ENCODE measurements at regions not wholly inside any gene's neighbourhood (a gene's known extent, or its start where the extent isn't known, plus 50 kb on each side); places are given as distances from the start of the nearest gene placed in this dataset.
"Not testable (repeated sequence)": the region's sequence is repeated elsewhere in the genome, so short reads cannot be mapped to it uniquely, and the experiment has no call there.

DNA sequence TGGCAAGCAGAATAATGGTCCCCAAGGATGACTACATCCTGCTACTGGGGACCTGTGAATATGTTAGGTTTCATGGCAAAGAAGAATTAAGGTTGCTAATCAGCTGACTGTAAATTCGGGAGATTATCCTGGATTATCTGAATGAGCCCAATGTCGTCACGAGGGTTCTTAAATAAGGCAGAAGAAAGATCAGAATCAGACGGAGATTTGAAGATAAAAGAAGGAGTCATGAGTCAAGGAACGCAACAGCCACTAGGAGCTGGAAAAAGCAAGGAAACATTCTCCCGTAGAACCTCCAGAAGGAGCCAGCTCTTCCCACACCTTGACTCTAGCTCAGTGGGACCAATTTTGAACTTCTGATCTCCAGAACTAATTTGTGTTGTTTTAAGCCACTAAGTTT lies 82.9 kb upstream of the APBB1IP start:
- no peaks in the 10 kb centered on the region for H3K9me3 Mint-ChIP-seq
- no peak overlapping the region for H3K4me3 Mint-ChIP-seq
- peaks cover 14% of the 10 kb centered on the region for H3K27me3 Mint-ChIP-seq (ENCODE audit: low read depth)
- no peaks in the 10 kb centered on the region for H3K4me1 Mint-ChIP-seq (ENCODE audit: low read depth)
- DNase-seq (ENCODE audit: low spot score), result no peak
- H3K27ac Mint-ChIP-seq, result no peak overlapping the region
- H3K36me3 Mint-ChIP-seq (ENCODE audit: low read depth), result no peaks in the 10 kb centered on the region

GRCh38 chr10:26357203-26357602 lies 80.9 kb upstream of the APBB1IP start:
- Mint-ChIP-seq H3K27ac (no peak overlapping the region), H3K27me3 (ENCODE audit: low read depth) (peaks cover 20% of the 10 kb centered on the region), H3K4me1 (ENCODE audit: low read depth) (no peaks in the 10 kb centered on the region), H3K36me3 (ENCODE audit: low read depth) (no peaks in the 10 kb centered on the region), H3K9me3 (no peaks in the 10 kb centered on the region), H3K4me3 (no peak overlapping the region)
- DNase-seq (ENCODE audit: low spot score), result no peak

DNA sequence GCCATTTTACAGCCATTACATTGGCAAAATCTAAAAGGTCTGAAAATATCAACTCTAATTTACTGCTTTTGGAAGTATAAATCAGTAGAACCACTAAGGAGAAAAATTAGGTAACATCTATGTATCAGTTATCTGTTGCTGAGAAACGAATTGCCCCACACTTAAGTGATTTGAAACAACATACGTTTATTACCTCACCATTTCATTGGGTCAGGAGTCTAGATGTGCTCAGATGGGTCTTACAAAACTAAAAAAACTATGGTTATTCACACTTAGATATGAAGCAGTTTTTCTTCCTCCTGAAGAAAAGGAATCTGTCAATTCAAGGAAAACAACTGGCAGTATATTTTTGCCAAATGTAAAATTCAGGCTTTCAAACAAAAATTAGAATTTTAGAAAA lies 80.1 kb upstream of the APBB1IP start:
- no peak overlapping the region for H3K27ac Mint-ChIP-seq
- DNase-seq (ENCODE audit: low spot score), result no peak

DNA sequence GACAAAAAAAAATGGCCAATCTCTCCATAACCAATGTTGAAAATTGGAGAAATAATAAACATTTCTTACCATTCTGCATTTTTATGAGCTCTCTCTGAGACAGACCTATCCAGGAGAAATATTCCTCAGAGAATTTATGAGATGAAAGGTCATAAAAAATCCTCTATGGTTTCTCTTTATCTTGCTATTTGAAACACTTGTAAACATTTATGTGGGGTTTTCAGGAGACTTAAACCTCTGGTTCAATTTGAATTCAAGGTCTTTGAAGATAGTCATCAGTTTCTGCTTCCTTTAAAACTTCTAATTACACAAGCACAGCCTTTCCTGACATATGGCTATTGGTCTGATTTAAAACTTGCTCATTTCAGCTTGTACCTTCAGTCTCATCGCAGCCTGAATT lies 78.5 kb upstream of the APBB1IP start:
- Mint-ChIP-seq H3K27me3 (ENCODE audit: low read depth) (peaks cover 16% of the 10 kb centered on the region), H3K36me3 (ENCODE audit: low read depth) (no peaks in the 10 kb centered on the region), H3K4me1 (ENCODE audit: low read depth) (no peaks in the 10 kb centered on the region), H3K9me3 (no peaks in the 10 kb centered on the region), H3K27ac (no peak overlapping the region), H3K4me3 (no peak overlapping the region)
- no peak for DNase-seq (ENCODE audit: low spot score)

More for the DNA sequence above, 80.1 kb upstream of the APBB1IP start:
- no peak overlapping the region for H3K4me3 Mint-ChIP-seq
- no peaks in the 10 kb centered on the region for H3K4me1 Mint-ChIP-seq (ENCODE audit: low read depth)
- H3K9me3 Mint-ChIP-seq, result no peaks in the 10 kb centered on the region
- no peaks in the 10 kb centered on the region for H3K36me3 Mint-ChIP-seq (ENCODE audit: low read depth)
- H3K27me3 Mint-ChIP-seq (ENCODE audit: low read depth), result peaks cover 19% of the 10 kb centered on the region

DNA sequence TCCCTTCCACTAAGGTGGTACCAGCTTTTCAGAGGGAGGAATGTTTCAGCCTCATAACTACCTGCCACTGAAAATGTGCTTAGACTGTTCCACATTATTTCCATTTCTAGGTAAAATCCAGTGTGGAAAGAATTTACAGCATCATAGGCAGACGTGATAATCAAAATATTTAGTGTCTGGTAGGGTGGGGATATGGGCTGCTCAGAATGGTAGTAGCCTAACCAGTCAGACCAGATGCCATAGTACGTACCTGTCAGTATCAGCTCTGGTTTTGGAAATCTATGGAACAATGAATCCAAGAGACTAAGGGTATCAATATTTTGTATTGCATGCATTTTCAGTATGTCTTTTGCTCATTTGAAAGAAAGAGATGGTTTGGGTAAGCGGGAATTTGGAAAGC lies 76.8 kb upstream of the APBB1IP start:
- H3K27ac Mint-ChIP-seq, result no peak overlapping the region
- DNase-seq (ENCODE audit: low spot score), result no peak
- H3K9me3 Mint-ChIP-seq, result no peaks in the 10 kb centered on the region
- no peaks in the 10 kb centered on the region for H3K4me1 Mint-ChIP-seq (ENCODE audit: low read depth)
- peaks cover 16% of the 10 kb centered on the region for H3K27me3 Mint-ChIP-seq (ENCODE audit: low read depth)
- H3K4me3 Mint-ChIP-seq, result no peak overlapping the region
- no peaks in the 10 kb centered on the region for H3K36me3 Mint-ChIP-seq (ENCODE audit: low read depth)

GRCh38 chr10:26361971-26362370 lies 76.2 kb upstream of the APBB1IP start:
- Mint-ChIP-seq H3K9me3 (no peaks in the 10 kb centered on the region), H3K27me3 (ENCODE audit: low read depth) (peaks cover 16% of the 10 kb centered on the region), H3K36me3 (ENCODE audit: low read depth) (no peaks in the 10 kb centered on the region), H3K4me3 (no peak overlapping the region), H3K27ac (no peak overlapping the region), H3K4me1 (ENCODE audit: low read depth) (no peaks in the 10 kb centered on the region)
- DNase-seq (ENCODE audit: low spot score), result no peak

DNA sequence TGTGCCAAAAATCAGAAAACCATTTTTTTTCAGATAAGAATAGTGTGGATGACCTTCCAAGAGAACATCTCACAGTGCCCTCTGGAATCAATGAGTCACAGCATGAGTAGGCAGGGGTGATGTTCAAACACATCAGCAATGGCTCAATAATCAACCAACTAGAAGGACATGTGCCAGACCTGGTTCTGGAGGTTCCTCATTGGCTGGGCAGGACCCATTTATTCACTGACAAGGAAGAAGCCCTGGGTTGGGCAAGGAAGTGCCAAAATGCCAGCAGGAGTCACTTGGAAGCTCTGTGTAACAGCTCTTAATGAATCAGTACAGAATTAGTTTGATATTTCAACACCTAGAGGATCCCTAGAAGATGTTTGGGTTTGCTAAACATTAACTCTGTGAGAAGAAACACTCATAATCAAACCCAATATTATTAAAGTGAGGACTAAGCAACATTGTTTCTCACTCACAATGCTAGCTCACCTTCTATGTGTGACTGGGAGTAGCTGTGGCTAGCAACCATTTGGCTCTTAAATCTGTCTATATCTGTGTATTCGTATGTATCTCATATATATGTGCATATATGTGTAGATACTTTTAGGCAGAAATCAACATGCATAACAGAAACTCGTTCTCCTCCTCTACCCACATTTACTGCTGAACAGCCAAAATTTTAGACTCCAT lies 72.3 kb upstream of the APBB1IP start:
- Mint-ChIP-seq H3K27me3 (ENCODE audit: low read depth) (peaks cover 9% of the 10 kb centered on the region), H3K9me3 (no peaks in the 10 kb centered on the region), H3K36me3 (ENCODE audit: low read depth) (no peaks in the 10 kb centered on the region), H3K4me3 (no peak overlapping the region), H3K4me1 (ENCODE audit: low read depth) (no peaks in the 10 kb centered on the region), H3K27ac (no peak overlapping the region)
- no peak for DNase-seq (ENCODE audit: low spot score)

- not testable (repeated sequence) for H3K4me1 Mint-ChIP-seq (ENCODE audit: low read depth); H3K36me3 Mint-ChIP-seq (ENCODE audit: low read depth); H3K27ac Mint-ChIP-seq; H3K4me3 Mint-ChIP-seq; H3K9me3 Mint-ChIP-seq; DNase-seq (ENCODE audit: low spot score)
- H3K27me3 Mint-ChIP-seq (ENCODE audit: low read depth), result peaks cover 12% of the 10 kb centered on the region
Observed at GRCh38 chr10:26367035-26367434, 71.1 kb upstream of the APBB1IP start.

- no peaks in the 10 kb centered on the region for H3K4me1 Mint-ChIP-seq (ENCODE audit: low read depth)
- no peaks in the 10 kb centered on the region for H3K36me3 Mint-ChIP-seq (ENCODE audit: low read depth)
- no peak overlapping the region for H3K27ac Mint-ChIP-seq
- peaks cover 16% of the 10 kb centered on the region for H3K27me3 Mint-ChIP-seq (ENCODE audit: low read depth)
- DNase-seq (ENCODE audit: low spot score), result peak; percentile 14
- no peak overlapping the region for H3K4me3 Mint-ChIP-seq
- no peaks in the 10 kb centered on the region for H3K9me3 Mint-ChIP-seq
Observed at GRCh38 chr10:26367771-26368170, 70.4 kb upstream of the APBB1IP start.

DNA sequence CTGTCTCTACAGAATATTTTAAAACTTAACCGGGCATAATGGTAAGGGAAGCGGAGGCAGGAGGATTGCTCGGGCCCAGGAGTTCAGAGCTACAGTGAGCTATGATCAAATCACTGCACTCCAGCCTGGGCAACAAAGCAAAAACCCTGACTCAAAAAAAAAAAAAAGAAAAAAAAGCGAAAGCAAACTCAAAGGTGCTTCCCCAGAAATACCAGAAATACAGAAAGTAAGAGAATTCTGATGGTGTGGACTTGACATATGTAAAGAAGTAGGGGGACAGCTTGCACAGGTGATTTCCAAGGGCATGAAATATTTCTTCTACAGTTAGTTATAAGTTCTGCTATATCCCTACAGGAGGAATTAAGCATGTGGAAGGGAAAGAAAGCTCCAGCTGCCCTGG lies 69.7 kb upstream of the APBB1IP start:
- Mint-ChIP-seq H3K27me3 (ENCODE audit: low read depth) (peaks cover 20% of the 10 kb centered on the region), H3K4me3 (no peak overlapping the region), H3K36me3 (ENCODE audit: low read depth) (no peaks in the 10 kb centered on the region), H3K27ac (no peak overlapping the region), H3K4me1 (ENCODE audit: low read depth) (no peaks in the 10 kb centered on the region), H3K9me3 (no peaks in the 10 kb centered on the region)
- no peak for DNase-seq (ENCODE audit: low spot score)

DNA sequence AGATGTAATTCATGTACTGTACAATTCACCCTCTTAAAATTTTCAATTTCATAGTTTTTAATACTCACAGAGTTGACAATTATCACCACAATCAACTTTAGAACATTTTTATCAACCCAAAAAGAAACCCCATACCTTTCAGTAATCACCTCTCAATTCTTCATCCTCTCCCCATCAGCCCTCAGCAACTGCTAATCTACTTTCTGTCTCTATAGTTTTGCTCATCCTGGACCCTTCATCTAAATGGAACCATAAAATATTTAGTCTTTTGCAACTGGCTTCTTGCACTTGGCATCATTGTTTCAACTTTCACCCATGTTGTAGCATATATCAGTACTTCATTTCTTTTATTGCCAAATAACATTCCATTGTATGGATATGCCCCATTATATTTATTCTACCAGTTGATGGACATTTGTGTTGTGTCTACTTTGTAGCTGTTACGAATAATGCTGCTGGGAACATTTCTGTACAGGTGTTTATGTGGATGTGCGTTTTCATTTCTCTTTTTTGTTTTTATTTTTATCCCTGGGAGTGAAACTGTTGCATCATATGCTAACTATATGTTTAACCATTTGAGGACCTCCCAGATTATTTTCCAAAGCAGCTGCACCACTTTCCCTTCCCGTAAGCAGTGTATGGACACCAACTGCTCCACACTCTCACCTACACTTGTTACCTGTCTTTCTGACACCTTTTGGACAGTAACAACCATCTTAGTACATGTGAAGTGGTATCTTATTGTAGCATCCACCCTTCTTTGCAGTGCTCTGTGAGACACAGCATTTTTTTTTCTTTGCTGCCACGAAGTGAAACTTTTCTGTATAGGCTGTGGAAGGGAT lies 65.4 kb upstream of the APBB1IP start:
- peaks cover 26% of the 10 kb centered on the region for H3K27me3 Mint-ChIP-seq (ENCODE audit: low read depth)
- H3K4me3 Mint-ChIP-seq, result no peak overlapping the region
- H3K36me3 Mint-ChIP-seq (ENCODE audit: low read depth), result no peaks in the 10 kb centered on the region
- no peaks in the 10 kb centered on the region for H3K4me1 Mint-ChIP-seq (ENCODE audit: low read depth)
- H3K9me3 Mint-ChIP-seq, result no peaks in the 10 kb centered on the region
- H3K27ac Mint-ChIP-seq, result no peak overlapping the region
- DNase-seq (ENCODE audit: low spot score), result no peak

- Mint-ChIP-seq H3K27me3 (ENCODE audit: low read depth) (peaks cover 27% of the 10 kb centered on the region), H3K27ac (no peak overlapping the region), H3K36me3 (ENCODE audit: low read depth) (no peaks in the 10 kb centered on the region)
Observed at GRCh38 chr10:26374426-26374825, 63.7 kb upstream of the APBB1IP start.

GRCh38 chr10:26377224-26377810 lies 60.8 kb upstream of the APBB1IP start:
- not testable (repeated sequence) for H3K4me3 Mint-ChIP-seq; H3K9me3 Mint-ChIP-seq; H3K4me1 Mint-ChIP-seq (ENCODE audit: low read depth); H3K27ac Mint-ChIP-seq; DNase-seq (ENCODE audit: low spot score); H3K36me3 Mint-ChIP-seq (ENCODE audit: low read depth)
- peaks cover 15% of the 10 kb centered on the region for H3K27me3 Mint-ChIP-seq (ENCODE audit: low read depth)

More at GRCh38 chr10:26374426-26374825, 63.7 kb upstream of the APBB1IP start:
- Mint-ChIP-seq H3K4me3 (no peak overlapping the region), H3K9me3 (no peaks in the 10 kb centered on the region), H3K4me1 (ENCODE audit: low read depth) (no peaks in the 10 kb centered on the region)
- DNase-seq (ENCODE audit: low spot score), result no peak

GRCh38 chr10:26378861-26379294 lies 59.3 kb upstream of the APBB1IP start:
- no peak overlapping the region for H3K4me3 Mint-ChIP-seq
- no peaks in the 10 kb centered on the region for H3K9me3 Mint-ChIP-seq
- no peaks in the 10 kb centered on the region for H3K4me1 Mint-ChIP-seq (ENCODE audit: low read depth)
- DNase-seq (ENCODE audit: low spot score), result no peak
- H3K36me3 Mint-ChIP-seq (ENCODE audit: low read depth), result no peaks in the 10 kb centered on the region
- no peak overlapping the region for H3K27ac Mint-ChIP-seq
- peaks cover 7% of the 10 kb centered on the region for H3K27me3 Mint-ChIP-seq (ENCODE audit: low read depth)
